GM06990 (cell line): ENCODE measurements at regions not wholly inside any gene's neighbourhood (a gene's known extent, or its start where the extent isn't known, plus 50 kb on each side); places are given as distances from the start of the nearest gene placed in this dataset.

ENCODE experiments used
- DNase-seq: peaks from one replicate; pipeline ENCODE4 v3.0.0-alpha.2; 2011; ENCODE audit not compliant: insufficient read length; ENCODE audit errors: extremely low read depth
- H3K27me3 ChIP-seq: replicated peaks from 2 replicates; pipeline ENCODE4 v1.6.0; 2011; ENCODE audit warnings: low read length; ENCODE audit not compliant: control insufficient read depth, insufficient read depth
- H3K36me3 ChIP-seq: 2 replicates; pipeline ENCODE4 v1.5.1; 2011; ENCODE audit warnings: low read length; ENCODE audit not compliant: control insufficient read depth, insufficient read depth
- H3K4me3 ChIP-seq: replicated peaks from 2 replicates; pipeline ENCODE4 v1.5.1; 2011; ENCODE audit warnings: low read depth, mild to moderate bottlenecking, control low read depth, low read length
- CTCF ChIP-seq: IDR thresholded peaks from 2 replicates; pipeline ENCODE4 v1.5.1; 2011; ENCODE audit warnings: low read length, control low read depth, mild to moderate bottlenecking, inconsistent platforms; ENCODE audit not compliant: insufficient read depth, poor library complexity, severe bottlenecking

- Histone ChIP-seq H3K27me3 (no peaks in the 10 kb centered on the region), H3K36me3 (no peaks in the 10 kb centered on the region), H3K4me3 (no peak overlapping the region)
- no peak for DNase-seq
- no peak for TF ChIP-seq CTCF
These were observed 557.5 kb downstream of the SH2D4B start for GRCh38 chr10:81095238-81095637.

DNA sequence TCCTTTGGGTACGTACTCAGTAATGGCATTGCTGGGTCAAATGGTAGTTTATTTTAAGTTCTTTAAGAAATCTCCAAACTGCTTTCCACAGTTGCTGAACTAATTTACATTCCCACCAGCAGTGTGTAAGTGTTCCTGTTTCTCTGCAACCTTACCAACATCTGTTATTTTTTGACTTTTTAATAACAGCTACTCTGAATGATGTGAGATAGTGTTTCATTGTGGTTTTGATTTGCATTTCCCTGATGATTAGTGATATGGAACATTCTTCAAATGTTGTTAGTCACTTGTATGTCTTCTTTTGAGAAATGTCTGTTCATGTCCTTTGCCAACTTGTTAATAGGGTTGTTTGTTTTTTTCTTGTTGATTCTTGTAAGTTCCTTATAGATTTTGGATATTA lies 558.9 kb downstream of the SH2D4B start:
- no peak overlapping the region for H3K4me3 ChIP-seq
- no peak for DNase-seq

GRCh38 chr10:81101062-81101461 lies 563.4 kb downstream of the SH2D4B start:
- Histone ChIP-seq H3K36me3 (no peaks in the 10 kb centered on the region), H3K27me3 (no peaks in the 10 kb centered on the region), H3K4me3 (no peak overlapping the region)
- no peak for TF ChIP-seq CTCF
- no peak for DNase-seq

More for the DNA sequence above, 558.9 kb downstream of the SH2D4B start:
- TF ChIP-seq CTCF = no peak
- no peaks in the 10 kb centered on the region for H3K36me3 ChIP-seq
- H3K27me3 ChIP-seq = no peaks in the 10 kb centered on the region

DNA sequence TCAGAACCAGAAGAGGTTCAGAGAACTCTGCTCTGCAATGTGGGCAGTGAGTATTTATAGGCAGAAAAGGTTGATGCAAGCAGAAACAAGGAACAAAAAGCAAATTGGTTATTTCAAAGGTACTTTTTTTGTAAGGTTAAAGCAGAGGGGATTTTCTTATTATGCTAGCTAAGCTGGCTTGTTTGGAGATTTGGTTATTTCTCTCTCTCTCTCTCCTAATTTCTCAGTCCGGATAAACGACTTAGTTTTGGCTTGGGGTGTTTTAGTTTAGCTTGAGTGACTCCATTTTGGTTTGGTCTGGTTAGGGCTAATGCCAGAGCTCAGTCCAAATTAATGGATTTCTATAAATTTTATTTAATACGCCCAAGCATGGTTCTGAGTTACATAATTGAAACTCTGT lies 566.8 kb downstream of the SH2D4B start:
- no peak overlapping the region for H3K4me3 ChIP-seq
- DNase-seq = no peak
- no peaks in the 10 kb centered on the region for H3K36me3 ChIP-seq
- TF ChIP-seq CTCF = no peak
- no peaks in the 10 kb centered on the region for H3K27me3 ChIP-seq

- DNase-seq = peak; percentile 50
- no peaks in the 10 kb centered on the region for H3K27me3 ChIP-seq
- no peak for TF ChIP-seq CTCF
- H3K4me3 ChIP-seq = no peak overlapping the region
- no peaks in the 10 kb centered on the region for H3K36me3 ChIP-seq
These were observed 571.0 kb downstream of the SH2D4B start for GRCh38 chr10:81108516-81109199.

DNA sequence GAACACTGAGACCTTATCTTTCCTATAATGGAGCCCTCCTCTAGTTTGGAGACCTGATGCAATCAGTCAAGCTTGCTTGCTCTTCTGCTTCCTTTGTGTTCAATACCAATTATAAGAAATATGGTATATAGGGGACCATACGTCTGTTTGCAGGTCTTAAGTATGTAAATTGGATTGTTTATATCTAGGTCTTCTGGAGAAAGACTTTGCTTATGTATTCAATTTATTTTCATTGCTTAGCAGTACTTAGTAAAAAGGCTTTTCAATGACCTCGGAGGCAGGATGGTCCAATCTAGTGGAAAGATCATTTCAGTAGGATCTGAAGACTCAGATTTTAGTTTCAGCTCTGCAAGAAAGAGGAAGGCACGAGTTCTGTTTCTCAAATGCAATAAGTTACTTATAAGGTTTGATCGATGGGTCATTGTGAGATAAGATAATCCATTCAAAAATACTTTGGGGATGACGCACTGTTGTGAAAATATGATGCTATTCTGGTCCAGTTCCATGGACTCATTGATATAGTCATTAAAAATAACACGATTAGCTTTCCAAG lies 571.6 kb downstream of the SH2D4B start:
- TF ChIP-seq CTCF = no peak
- DNase-seq = peak; percentile 31
- H3K4me3 ChIP-seq = no peak overlapping the region
- no peaks in the 10 kb centered on the region for H3K27me3 ChIP-seq
- no peaks in the 10 kb centered on the region for H3K36me3 ChIP-seq
